ENCODE measurements at regions not wholly inside any gene's neighbourhood (a gene's known extent, or its start where the extent isn't known, plus 50 kb on each side); places are given as distances from the start of the nearest gene placed in this dataset.

DNA sequence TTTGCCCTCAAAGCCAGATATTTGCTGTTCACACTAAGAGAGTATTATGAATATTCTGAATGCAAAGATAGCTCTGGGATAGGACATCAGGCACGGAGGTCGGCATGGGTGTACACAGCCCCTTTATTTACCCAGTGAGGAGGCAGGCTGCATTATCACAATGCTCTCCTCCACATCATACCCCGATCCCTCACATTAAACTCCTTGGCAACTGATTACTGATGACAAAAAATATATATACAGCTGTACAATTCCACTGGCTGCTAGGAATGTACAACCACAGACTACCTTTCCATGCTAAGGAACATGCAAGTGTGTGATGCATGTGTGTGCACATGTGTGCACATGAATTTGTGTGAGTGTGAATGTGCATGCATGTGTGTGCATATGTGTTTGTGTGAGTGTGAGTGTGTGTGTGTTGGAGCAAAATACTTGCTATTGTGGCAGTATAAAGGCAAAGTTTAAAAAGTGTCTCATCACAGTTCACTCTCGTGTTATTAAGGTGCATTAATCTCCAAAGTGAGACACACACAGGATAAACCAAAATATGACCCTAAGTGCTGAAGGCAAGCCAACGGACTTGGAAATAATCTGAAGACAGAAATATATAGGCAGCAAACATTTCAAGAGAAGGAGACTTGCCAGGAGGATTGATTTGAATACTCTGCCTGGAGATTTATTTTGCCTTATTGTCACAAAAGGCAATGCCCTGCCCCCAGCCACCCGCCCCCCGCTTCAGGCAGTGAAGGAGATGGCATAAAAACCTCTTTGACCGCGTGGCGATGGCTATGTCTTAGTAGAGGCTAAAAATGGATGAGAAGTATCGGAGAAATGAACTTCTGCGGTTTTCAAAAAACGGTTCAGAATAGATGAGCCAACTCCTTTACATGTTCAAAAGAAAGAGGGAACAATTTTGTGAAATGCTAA, 274.8 kb downstream of the TSHZ3 start:
- no peak overlapping the region for H3K4me3 ChIP-seq (ENCODE audit: low read depth in 1 of 2, low read length in 2 of 2)

DNA sequence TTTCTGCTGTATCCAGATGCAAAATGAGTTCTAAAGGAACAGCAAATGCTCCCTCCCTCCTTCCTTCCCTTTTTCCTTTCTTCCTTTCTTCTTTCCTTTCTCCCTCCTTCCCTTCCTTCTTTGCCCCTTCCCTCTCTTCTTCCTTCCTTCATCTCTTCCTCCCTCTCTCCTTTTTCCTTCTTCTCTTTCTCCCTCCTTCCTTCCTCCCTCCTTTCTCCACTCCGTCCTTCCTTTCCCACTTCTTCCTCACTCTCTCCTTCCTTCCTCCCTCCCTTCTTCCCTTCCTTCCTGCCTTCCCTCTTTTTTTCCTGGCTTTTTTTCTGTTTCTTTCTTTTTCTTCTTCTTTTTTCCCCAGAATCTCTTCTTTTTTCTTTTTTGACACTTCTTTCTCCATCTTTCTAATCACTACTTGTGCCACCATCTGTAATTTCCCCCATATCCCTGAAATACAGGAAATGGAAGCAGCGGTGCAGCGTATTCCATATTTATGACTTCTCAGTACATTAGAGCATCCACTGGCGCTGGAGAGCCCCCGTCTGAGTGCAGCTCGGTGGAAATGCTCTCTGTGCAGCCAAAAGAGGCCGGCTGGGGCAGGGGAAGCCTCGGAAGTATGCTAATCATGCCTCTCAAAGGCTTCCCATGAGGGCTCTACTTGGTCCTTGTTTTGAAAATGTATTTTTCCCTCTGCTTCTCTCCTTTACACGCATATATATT, 275.6 kb downstream of the TSHZ3 start:
- H3K27me3 ChIP-seq (ENCODE audit: control insufficient read depth in 1 of 2, insufficient read depth in 2 of 2, low read length in 2 of 2), result no peaks in the 10 kb centered on the region

More for the DNA sequence above, 274.8 kb downstream of the TSHZ3 start:
- Histone ChIP-seq H3K27me3 (ENCODE audit: control insufficient read depth in 1 of 2, insufficient read depth in 2 of 2, low read length in 2 of 2) (no peaks in the 10 kb centered on the region), H3K9me3 (ENCODE audit: control insufficient read depth in 1 of 2, low read length in 2 of 2) (no peaks in the 10 kb centered on the region), H3K4me1 (ENCODE audit: control insufficient read depth in 1 of 2, insufficient read depth in 2 of 2, low read length in 2 of 2) (no peaks in the 10 kb centered on the region), H3K9ac (ENCODE audit: low read depth in 1 of 2, low read length in 2 of 2) (no peak overlapping the region), H3K36me3 (ENCODE audit: control insufficient read depth in 1 of 2, insufficient read depth in 2 of 2, low read length in 2 of 2) (no peaks in the 10 kb centered on the region), H3K27ac (ENCODE audit: low read depth, low read length) (no peak overlapping the region)

DNA sequence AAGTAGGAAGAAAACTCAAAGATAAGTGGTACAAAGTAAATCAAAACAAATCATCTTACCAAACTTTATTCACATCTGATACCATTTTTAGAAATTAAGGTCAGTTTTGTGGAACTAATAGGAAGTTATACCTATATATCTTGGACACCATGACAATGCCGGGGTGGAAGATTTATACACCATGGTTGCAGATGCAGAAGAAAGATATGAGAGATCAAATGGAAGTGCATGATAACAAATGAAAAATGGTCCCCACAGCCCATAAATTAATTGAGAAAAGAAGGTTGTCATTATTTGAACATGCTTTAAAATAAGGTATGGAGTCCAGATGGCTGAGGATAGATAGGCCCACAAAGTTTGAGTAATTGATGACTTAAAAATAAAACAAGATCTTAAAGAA, 276.8 kb downstream of the TSHZ3 start:
- H3K4me3 ChIP-seq (ENCODE audit: low read depth in 1 of 2, low read length in 2 of 2), result no peak overlapping the region
- no peak overlapping the region for H3K9ac ChIP-seq (ENCODE audit: low read depth in 1 of 2, low read length in 2 of 2)
- H3K36me3 ChIP-seq (ENCODE audit: control insufficient read depth in 1 of 2, insufficient read depth in 2 of 2, low read length in 2 of 2), result no peaks in the 10 kb centered on the region
- no peak overlapping the region for H3K27ac ChIP-seq (ENCODE audit: low read depth, low read length)
- H3K27me3 ChIP-seq (ENCODE audit: control insufficient read depth in 1 of 2, insufficient read depth in 2 of 2, low read length in 2 of 2), result no peaks in the 10 kb centered on the region
- no peaks in the 10 kb centered on the region for H3K9me3 ChIP-seq (ENCODE audit: control insufficient read depth in 1 of 2, low read length in 2 of 2)
- no peaks in the 10 kb centered on the region for H3K4me1 ChIP-seq (ENCODE audit: control insufficient read depth in 1 of 2, insufficient read depth in 2 of 2, low read length in 2 of 2)

More for the DNA sequence above, 275.6 kb downstream of the TSHZ3 start:
- H3K9ac ChIP-seq (ENCODE audit: low read depth in 1 of 2, low read length in 2 of 2), result no peak overlapping the region
- no peak overlapping the region for H3K4me3 ChIP-seq (ENCODE audit: low read depth in 1 of 2, low read length in 2 of 2)
- no peaks in the 10 kb centered on the region for H3K36me3 ChIP-seq (ENCODE audit: control insufficient read depth in 1 of 2, insufficient read depth in 2 of 2, low read length in 2 of 2)
- H3K4me1 ChIP-seq (ENCODE audit: control insufficient read depth in 1 of 2, insufficient read depth in 2 of 2, low read length in 2 of 2), result no peaks in the 10 kb centered on the region
- H3K9me3 ChIP-seq (ENCODE audit: control insufficient read depth in 1 of 2, low read length in 2 of 2), result no peaks in the 10 kb centered on the region
- H3K27ac ChIP-seq (ENCODE audit: low read depth, low read length), result no peak overlapping the region

DNA sequence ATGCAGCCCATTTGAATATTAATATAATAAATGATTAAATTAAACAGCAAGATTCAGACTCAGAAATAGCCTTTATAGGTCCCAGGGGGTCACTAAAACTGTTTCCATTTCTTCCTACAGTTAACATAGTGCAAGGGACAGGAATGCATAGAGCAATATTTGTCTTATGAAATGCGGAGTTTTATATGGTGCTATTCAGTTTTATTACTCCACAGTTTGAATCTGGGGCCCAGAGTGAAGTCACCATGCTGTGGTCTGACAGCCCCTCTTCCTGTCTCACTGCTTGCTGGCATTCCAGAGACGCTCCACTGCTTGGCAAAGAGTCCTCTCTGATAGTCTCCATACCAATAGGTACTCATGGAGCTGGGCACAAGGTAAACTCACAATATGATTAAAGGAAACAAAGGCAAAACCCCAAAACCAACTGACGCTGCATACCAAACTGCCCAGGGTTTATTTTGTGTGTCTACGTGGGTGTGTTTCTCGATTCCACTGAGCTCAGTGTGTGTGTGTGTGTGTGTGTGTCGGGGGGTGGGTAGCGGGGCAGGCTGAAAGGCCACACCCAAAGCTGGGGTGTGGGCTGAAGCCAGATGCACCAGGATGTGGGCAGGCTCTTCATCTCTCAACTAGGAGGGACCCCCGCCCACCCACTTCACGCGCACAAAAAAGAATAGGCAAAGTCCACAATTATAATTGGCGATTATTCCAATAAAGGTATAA, 277.9 kb downstream of the TSHZ3 start:
- no peak overlapping the region for H3K4me3 ChIP-seq (ENCODE audit: low read depth in 1 of 2, low read length in 2 of 2)
- no peak overlapping the region for H3K27ac ChIP-seq (ENCODE audit: low read depth, low read length)
- no peaks in the 10 kb centered on the region for H3K36me3 ChIP-seq (ENCODE audit: control insufficient read depth in 1 of 2, insufficient read depth in 2 of 2, low read length in 2 of 2)
- no peaks in the 10 kb centered on the region for H3K9me3 ChIP-seq (ENCODE audit: control insufficient read depth in 1 of 2, low read length in 2 of 2)
- H3K27me3 ChIP-seq (ENCODE audit: control insufficient read depth in 1 of 2, insufficient read depth in 2 of 2, low read length in 2 of 2), result no peaks in the 10 kb centered on the region
- no peak overlapping the region for H3K9ac ChIP-seq (ENCODE audit: low read depth in 1 of 2, low read length in 2 of 2)
- no peaks in the 10 kb centered on the region for H3K4me1 ChIP-seq (ENCODE audit: control insufficient read depth in 1 of 2, insufficient read depth in 2 of 2, low read length in 2 of 2)

DNA sequence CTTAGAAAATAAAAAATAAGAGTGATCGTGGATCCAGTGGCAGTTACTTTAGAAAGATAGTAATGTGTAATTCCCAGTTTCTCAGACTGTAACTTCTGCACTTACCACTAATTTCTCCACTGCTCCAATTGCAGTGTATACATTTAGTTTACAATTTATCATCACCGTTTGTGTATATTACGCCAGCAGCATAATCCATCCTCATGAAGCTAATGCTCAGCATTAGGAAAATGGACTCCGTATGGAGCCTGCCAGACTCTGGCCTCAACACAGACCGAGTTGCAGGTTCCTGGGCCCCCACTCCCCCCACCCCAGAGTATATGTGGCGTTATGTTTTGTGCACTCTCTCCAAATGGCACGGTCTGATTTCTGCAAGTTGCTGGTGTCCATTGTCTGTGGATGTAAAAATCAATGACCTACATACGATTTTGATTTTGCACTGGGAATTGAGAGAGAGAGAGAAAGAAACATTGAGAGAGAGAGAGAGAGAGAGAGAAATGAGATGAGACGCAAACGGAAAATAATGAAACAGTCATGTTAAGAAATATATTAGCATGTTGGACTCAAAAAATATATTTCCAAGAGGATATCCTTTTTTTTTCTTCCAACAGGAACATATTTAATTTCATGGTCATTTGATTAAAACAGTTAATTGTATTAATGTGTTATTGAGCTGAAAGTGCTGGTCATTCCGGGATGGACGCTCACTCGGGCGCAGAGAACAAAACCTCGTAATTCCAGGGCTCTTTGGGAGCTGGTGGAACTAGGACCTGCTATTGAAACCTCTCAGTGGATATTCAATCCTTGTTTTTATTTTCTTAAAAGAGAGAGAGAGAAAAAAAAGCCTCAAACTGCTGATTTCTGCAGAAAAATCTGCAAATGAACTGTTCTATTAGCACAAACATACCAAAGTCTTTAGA, 278.8 kb downstream of the TSHZ3 start:
- Histone ChIP-seq H3K4me1 (ENCODE audit: control insufficient read depth in 1 of 2, insufficient read depth in 2 of 2, low read length in 2 of 2) (no peaks in the 10 kb centered on the region), H3K9me3 (ENCODE audit: control insufficient read depth in 1 of 2, low read length in 2 of 2) (no peaks in the 10 kb centered on the region), H3K4me3 (ENCODE audit: low read depth in 1 of 2, low read length in 2 of 2) (no peak overlapping the region), H3K27me3 (ENCODE audit: control insufficient read depth in 1 of 2, insufficient read depth in 2 of 2, low read length in 2 of 2) (no peaks in the 10 kb centered on the region), H3K9ac (ENCODE audit: low read depth in 1 of 2, low read length in 2 of 2) (no peak overlapping the region), H3K36me3 (ENCODE audit: control insufficient read depth in 1 of 2, insufficient read depth in 2 of 2, low read length in 2 of 2) (no peaks in the 10 kb centered on the region), H3K27ac (ENCODE audit: low read depth, low read length) (no peak overlapping the region)

DNA sequence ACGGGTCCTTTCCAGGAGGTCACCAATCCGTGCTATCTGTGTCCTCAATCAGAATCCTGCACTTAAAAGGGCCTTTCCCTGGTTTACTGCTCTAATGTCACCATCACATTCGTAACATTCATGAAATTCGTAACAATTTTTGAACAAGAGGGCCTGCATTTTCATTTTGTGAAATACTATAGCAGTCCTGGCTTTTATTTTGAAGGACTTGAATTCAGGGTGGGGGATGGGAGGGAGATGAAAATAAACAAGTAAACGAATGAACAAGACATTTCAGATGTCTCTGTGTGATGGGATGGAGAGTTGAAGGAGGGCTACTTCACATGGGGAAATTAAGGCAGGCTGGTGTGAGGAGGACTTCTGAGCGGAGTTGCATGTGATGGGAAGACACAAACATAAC, 281.0 kb downstream of the TSHZ3 start:
- Histone ChIP-seq H3K27ac (ENCODE audit: low read depth, low read length) (no peak overlapping the region), H3K9me3 (ENCODE audit: control insufficient read depth in 1 of 2, low read length in 2 of 2) (no peaks in the 10 kb centered on the region), H3K27me3 (ENCODE audit: control insufficient read depth in 1 of 2, insufficient read depth in 2 of 2, low read length in 2 of 2) (no peaks in the 10 kb centered on the region), H3K9ac (ENCODE audit: low read depth in 1 of 2, low read length in 2 of 2) (no peak overlapping the region), H3K36me3 (ENCODE audit: control insufficient read depth in 1 of 2, insufficient read depth in 2 of 2, low read length in 2 of 2) (no peaks in the 10 kb centered on the region), H3K4me1 (ENCODE audit: control insufficient read depth in 1 of 2, insufficient read depth in 2 of 2, low read length in 2 of 2) (no peaks in the 10 kb centered on the region), H3K4me3 (ENCODE audit: low read depth in 1 of 2, low read length in 2 of 2) (no peak overlapping the region)

DNA sequence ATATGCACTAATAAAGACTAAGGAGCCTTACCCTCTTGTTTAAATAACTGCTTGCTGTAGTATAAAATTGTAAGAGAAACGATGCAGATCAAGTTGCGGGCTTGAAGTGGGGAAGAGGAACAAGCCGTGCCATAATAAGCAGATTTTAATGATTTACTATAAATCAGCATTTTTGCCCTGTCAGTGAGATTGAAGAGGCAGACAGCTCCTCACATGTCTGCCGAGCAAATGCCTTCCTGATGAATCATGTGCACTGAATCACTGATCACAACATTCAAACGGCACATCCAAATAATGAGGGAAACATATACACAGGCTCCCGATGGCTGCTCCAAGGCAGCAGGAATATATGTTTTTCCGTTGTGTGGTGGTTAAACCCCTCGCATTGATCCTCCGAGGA, 282.9 kb downstream of the TSHZ3 start:
- Histone ChIP-seq H3K4me3 (ENCODE audit: low read depth in 1 of 2, low read length in 2 of 2) (no peak overlapping the region), H3K27me3 (ENCODE audit: control insufficient read depth in 1 of 2, insufficient read depth in 2 of 2, low read length in 2 of 2) (no peaks in the 10 kb centered on the region), H3K27ac (ENCODE audit: low read depth, low read length) (no peak overlapping the region), H3K4me1 (ENCODE audit: control insufficient read depth in 1 of 2, insufficient read depth in 2 of 2, low read length in 2 of 2) (no peaks in the 10 kb centered on the region), H3K36me3 (ENCODE audit: control insufficient read depth in 1 of 2, insufficient read depth in 2 of 2, low read length in 2 of 2) (no peaks in the 10 kb centered on the region), H3K9ac (ENCODE audit: low read depth in 1 of 2, low read length in 2 of 2) (no peak overlapping the region), H3K9me3 (ENCODE audit: control insufficient read depth in 1 of 2, low read length in 2 of 2) (no peaks in the 10 kb centered on the region)

DNA sequence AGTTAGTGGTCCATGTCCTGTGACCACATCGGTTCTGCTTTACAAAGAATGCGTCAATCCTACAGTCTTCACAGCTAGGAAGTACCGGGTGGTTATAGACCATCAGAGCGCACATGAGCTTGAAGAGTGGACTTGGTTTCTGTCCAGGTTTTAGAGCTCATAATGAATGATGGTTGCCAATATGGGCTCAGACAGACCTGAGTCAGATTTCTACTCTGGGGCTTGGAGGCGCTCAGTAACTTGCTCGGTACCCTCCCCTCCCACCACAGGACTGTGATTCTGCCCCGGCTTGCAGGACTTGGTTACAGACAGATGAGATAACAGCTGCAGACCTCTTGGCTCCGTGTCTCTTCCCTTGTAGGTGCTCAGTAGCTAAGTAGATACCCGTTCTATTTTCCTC, 284.7 kb downstream of the TSHZ3 start:
- Histone ChIP-seq H3K4me3 (ENCODE audit: low read depth in 1 of 2, low read length in 2 of 2) (no peak overlapping the region), H3K27me3 (ENCODE audit: control insufficient read depth in 1 of 2, insufficient read depth in 2 of 2, low read length in 2 of 2) (no peaks in the 10 kb centered on the region), H3K4me1 (ENCODE audit: control insufficient read depth in 1 of 2, insufficient read depth in 2 of 2, low read length in 2 of 2) (no peaks in the 10 kb centered on the region), H3K9me3 (ENCODE audit: control insufficient read depth in 1 of 2, low read length in 2 of 2) (peaks cover 0 to 6% of the 10 kb centered on the region in 2 donors), H3K9ac (ENCODE audit: low read depth in 1 of 2, low read length in 2 of 2) (no peak overlapping the region), H3K27ac (ENCODE audit: low read depth, low read length) (no peak overlapping the region), H3K36me3 (ENCODE audit: control insufficient read depth in 1 of 2, insufficient read depth in 2 of 2, low read length in 2 of 2) (no peaks in the 10 kb centered on the region)

DNA sequence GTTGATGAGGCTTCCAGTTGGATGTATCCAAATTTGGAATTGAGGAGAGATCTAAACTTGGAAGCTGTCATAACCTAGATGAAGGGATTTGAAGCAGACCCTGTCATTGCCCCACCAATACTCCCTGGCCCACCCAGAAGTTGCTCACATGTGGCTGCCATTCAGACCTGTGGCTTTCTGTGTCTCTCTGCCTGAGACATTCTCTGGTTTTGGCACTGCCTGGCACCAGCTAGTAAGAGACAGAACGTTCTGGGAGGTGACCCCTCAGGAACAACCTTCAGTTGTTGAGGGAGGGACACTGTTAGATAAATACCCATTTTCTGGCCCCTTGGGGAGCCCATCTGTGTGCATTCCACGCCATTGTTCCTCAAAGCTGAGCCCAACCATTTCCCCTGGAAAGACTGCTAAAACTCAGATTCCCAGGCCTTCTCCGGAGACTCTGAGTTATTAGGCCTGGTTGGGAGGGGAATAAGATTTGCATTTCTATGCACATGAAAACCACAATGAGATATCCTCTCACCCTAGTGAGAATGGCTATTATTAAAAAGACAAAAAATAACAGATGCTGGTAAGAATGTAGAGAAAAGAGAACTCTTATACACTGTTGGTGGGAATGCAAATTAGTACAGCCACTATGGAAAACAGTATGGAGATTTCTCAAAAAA, 290.4 kb downstream of the TSHZ3 start:
- Histone ChIP-seq H3K27me3 (ENCODE audit: control insufficient read depth in 1 of 2, insufficient read depth in 2 of 2, low read length in 2 of 2) (no peaks in the 10 kb centered on the region), H3K9ac (ENCODE audit: low read depth in 1 of 2, low read length in 2 of 2) (no peak overlapping the region), H3K27ac (ENCODE audit: low read depth, low read length) (no peak overlapping the region), H3K36me3 (ENCODE audit: control insufficient read depth in 1 of 2, insufficient read depth in 2 of 2, low read length in 2 of 2) (no peaks in the 10 kb centered on the region), H3K4me1 (ENCODE audit: control insufficient read depth in 1 of 2, insufficient read depth in 2 of 2, low read length in 2 of 2) (no peaks in the 10 kb centered on the region), H3K9me3 (ENCODE audit: control insufficient read depth in 1 of 2, low read length in 2 of 2) (peaks cover 0 to 6% of the 10 kb centered on the region in 2 donors), H3K4me3 (ENCODE audit: low read depth in 1 of 2, low read length in 2 of 2) (no peak overlapping the region)
